Bronchial epithelial cell (primary cell): ENCODE measurements at regions not wholly inside any gene's neighbourhood (a gene's known extent, or its start where the extent isn't known, plus 50 kb on each side); places are given as distances from the start of the nearest gene placed in this dataset.

ENCODE experiments used
- DNase-seq: peaks from one replicate; pipeline ENCODE4 v3.0.0-alpha.2; 2010; ENCODE audit warnings: low read depth
- FAIRE-seq: peaks from 2 replicates; lab custom pipeline; 2011; peaks lifted over from hg19 to GRCh38; lab: Jason Lieb, UNC
- H3K27me3 ChIP-seq: 2 replicates; pipeline ENCODE4 v1.5.1; 2011; ENCODE audit warnings: low read length; ENCODE audit not compliant: control insufficient read depth, insufficient read depth
- H3K36me3 ChIP-seq: 2 replicates; pipeline ENCODE4 v1.5.1; 2011; ENCODE audit warnings: low read length; ENCODE audit not compliant: control insufficient read depth, insufficient read depth
- H3K4me3 ChIP-seq: 2 replicates; pipeline ENCODE4 v1.5.1; 2011; ENCODE audit warnings: mild to moderate bottlenecking, low read depth, low read length, control low read depth
- TF ChIP-seq, protein P1 (sequence below): IDR thresholded peaks from 2 replicates; pipeline ENCODE4 v1.5.1; 2011; ENCODE audit warnings: mild to moderate bottlenecking, moderate library complexity, low read length, control low read depth, inconsistent platforms; ENCODE audit not compliant: insufficient read depth, severe bottlenecking

GRCh38 chr6:146898069-146898887 lies 299.5 kb downstream of the ADGB start:
- no peak for FAIRE-seq
- no peak for DNase-seq
- Histone ChIP-seq H3K36me3 (no peaks in the 10 kb centered on the region), H3K27me3 (no peaks in the 10 kb centered on the region), H3K4me3 (no peak overlapping the region)
- TF ChIP-seq, protein P1, sequence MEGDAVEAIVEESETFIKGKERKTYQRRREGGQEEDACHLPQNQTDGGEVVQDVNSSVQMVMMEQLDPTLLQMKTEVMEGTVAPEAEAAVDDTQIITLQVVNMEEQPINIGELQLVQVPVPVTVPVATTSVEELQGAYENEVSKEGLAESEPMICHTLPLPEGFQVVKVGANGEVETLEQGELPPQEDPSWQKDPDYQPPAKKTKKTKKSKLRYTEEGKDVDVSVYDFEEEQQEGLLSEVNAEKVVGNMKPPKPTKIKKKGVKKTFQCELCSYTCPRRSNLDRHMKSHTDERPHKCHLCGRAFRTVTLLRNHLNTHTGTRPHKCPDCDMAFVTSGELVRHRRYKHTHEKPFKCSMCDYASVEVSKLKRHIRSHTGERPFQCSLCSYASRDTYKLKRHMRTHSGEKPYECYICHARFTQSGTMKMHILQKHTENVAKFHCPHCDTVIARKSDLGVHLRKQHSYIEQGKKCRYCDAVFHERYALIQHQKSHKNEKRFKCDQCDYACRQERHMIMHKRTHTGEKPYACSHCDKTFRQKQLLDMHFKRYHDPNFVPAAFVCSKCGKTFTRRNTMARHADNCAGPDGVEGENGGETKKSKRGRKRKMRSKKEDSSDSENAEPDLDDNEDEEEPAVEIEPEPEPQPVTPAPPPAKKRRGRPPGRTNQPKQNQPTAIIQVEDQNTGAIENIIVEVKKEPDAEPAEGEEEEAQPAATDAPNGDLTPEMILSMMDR = no peak

GRCh38 chr6:146898888-146899227 lies 300.1 kb downstream of the ADGB start:
- FAIRE-seq (no peak), DNase-seq (no peak)
- no peaks in the 10 kb centered on the region for H3K27me3 ChIP-seq
- TF ChIP-seq, protein P1 = no peak
- H3K4me3 ChIP-seq = no peak overlapping the region
- no peaks in the 10 kb centered on the region for H3K36me3 ChIP-seq

GRCh38 chr6:146901940-146902816 lies 302.0 kb upstream of the STXBP5 start:
- H3K27me3 ChIP-seq = no peaks in the 10 kb centered on the region
- TF ChIP-seq, protein P1 = peak; percentile 17
- no peaks in the 10 kb centered on the region for H3K36me3 ChIP-seq
- DNase-seq (peak; percentile 21), FAIRE-seq (no peak)
- no peak overlapping the region for H3K4me3 ChIP-seq

DNA sequence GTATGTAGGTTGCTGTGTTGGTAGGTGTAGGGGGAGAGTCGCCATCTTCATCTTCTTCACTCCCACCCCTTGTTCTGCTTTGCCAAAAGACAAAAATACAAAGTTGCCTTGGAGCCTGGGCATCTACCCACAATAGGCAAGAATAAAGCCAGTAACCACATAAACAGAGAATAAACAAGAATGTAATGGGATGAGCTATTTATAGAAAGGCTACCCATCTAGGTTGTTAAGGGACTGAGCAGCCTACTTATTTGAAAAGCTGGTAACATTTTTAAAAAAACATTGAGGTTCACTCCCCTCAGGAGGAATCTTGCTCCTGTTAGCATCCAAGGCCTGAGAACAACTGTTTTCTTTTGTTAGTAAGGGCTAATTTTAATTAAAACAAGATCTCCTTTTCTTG lies 301.4 kb upstream of the STXBP5 start:
- Histone ChIP-seq H3K27me3 (no peaks in the 10 kb centered on the region), H3K36me3 (no peaks in the 10 kb centered on the region), H3K4me3 (no peak overlapping the region)
- DNase-seq (no peak), FAIRE-seq (no peak)
- TF ChIP-seq, protein P1 = no peak

- no peak for DNase-seq
- Histone ChIP-seq H3K4me3 (no peak overlapping the region), H3K27me3 (no peaks in the 10 kb centered on the region), H3K36me3 (no peaks in the 10 kb centered on the region)
- FAIRE-seq = no peak
- TF ChIP-seq, protein P1 = no peak
These were observed 300.8 kb upstream of the STXBP5 start for GRCh38 chr6:146903451-146903850.
